Caco-2 (cell line): ENCODE measurements at regions not wholly inside any gene's neighbourhood (a gene's known extent, or its start where the extent isn't known, plus 50 kb on each side); places are given as distances from the start of the nearest gene placed in this dataset.

Source experiments
- BruUV-seq: library from RNA; stranded (reverse); fragments of 400-500 nt; replicated peaks from 2 replicates; lab custom pipeline; 2021; lab: Mats Ljungman, UMichigan
- CTCF ChIA-PET: fragments of 300-600 bp; sonication (Branson Sonifier 250); formaldehyde crosslinking; loops from one replicate; lab custom pipeline; 2022; ENCODE audit warnings: antibody characterized with exemption; lab: Charles Lee
- POLR2A ChIA-PET: fragments of 300-600 bp; sonication (Branson Sonifier 250); formaldehyde crosslinking; loops from one replicate; lab custom pipeline; 2022; ENCODE audit warnings: antibody characterized with exemption; lab: Charles Lee
- DNase-seq, 2 experiments: peaks; one replicate each; pipeline versions ENCODE4 v3.0.0 to v3.0.0-alpha.2; 2020 to 2022
- H3K27me3 ChIP-seq: replicated peaks from 2 replicates; pipeline ENCODE4 v1.6.0; 2011; ENCODE audit warnings: low read length; ENCODE audit not compliant: control insufficient read depth, insufficient read depth
- H3K36me3 ChIP-seq: 2 replicates; pipeline ENCODE4 v1.5.1; 2011; ENCODE audit warnings: low read length; ENCODE audit not compliant: control insufficient read depth, insufficient read depth
- H3K4me1 ChIP-seq: fragments of 250-450 bp; sonication (Bioruptor Pico); 2 replicates; pipeline ENCODE4 v1.5.1; 2020; ENCODE audit warnings: mild to moderate bottlenecking
- H3K4me3 ChIP-seq: 2 replicates; pipeline ENCODE4 v1.5.1; 2011; ENCODE audit warnings: low read depth, mild to moderate bottlenecking, control low read depth, low read length
- H3K9me3 ChIP-seq: fragments of 250-450 bp; sonication (Bioruptor Pico); 2 replicates; pipeline ENCODE4 v1.5.1; 2020; ENCODE audit warnings: mild to moderate bottlenecking, moderate library complexity
- H3K27ac Mint-ChIP-seq: one replicate; pipeline ENCODE4 v1.8.0; 2022; ENCODE audit warnings: mixed read lengths; ENCODE audit not compliant: unreplicated experiment
- H3K27me3 Mint-ChIP-seq: one replicate; pipeline ENCODE4 v1.8.0; 2022; ENCODE audit warnings: mixed read lengths; ENCODE audit not compliant: insufficient read depth, unreplicated experiment
- H3K36me3 Mint-ChIP-seq: one replicate; pipeline ENCODE4 v1.8.0; 2022; ENCODE audit warnings: mild to moderate bottlenecking, mixed read lengths; ENCODE audit not compliant: insufficient read depth, unreplicated experiment
- H3K4me1 Mint-ChIP-seq: one replicate; pipeline ENCODE4 v1.8.0; 2022; ENCODE audit warnings: low read depth, mixed read lengths; ENCODE audit not compliant: unreplicated experiment
- H3K4me3 Mint-ChIP-seq: one replicate; pipeline ENCODE4 v1.8.0; 2022; ENCODE audit warnings: mild to moderate bottlenecking, moderate library complexity, mixed read lengths; ENCODE audit not compliant: unreplicated experiment
- H3K9me3 Mint-ChIP-seq: one replicate; pipeline ENCODE4 v1.8.0; 2022; ENCODE audit warnings: mixed read lengths; ENCODE audit not compliant: unreplicated experiment
- CTCF ChIP-seq, 2 experiments: fragments of 200-600 bp in 1 of 2; IDR thresholded peaks; 1 replicate in 1 of 2; 2 replicates in 1 of 2; pipeline versions ENCODE4 v1.5.1 to v1.8.0; 2011 to 2022; ENCODE audit warnings: antibody characterized with exemption in 1 of 2, control low read depth in 1 of 2, inconsistent platforms in 1 of 2, low read depth in 1 of 2, low read length in 1 of 2, mild to moderate bottlenecking in 1 of 2, moderate library complexity in 1 of 2; ENCODE audit not compliant: insufficient read depth in 1 of 2, severe bottlenecking in 1 of 2, unreplicated experiment in 1 of 2
- intact Hi-C: fragments of 100-400 bp; cut with micrococcal nuclease; formaldehyde crosslinking; loops from one replicate; pipeline ENCODE4 v1.10.0; 2022; ENCODE audit not compliant: unreplicated experiment

- no peaks in the 10 kb centered on the region for H3K27me3 ChIP-seq
- ChIA-PET POLR2A (no interaction called here), CTCF (no interaction called here)
- DNase-seq: no peak
- intact Hi-C loops: no loop called here
- no peak overlapping the region for H3K4me3 Mint-ChIP-seq
- no peak for TF ChIP-seq CTCF (IDR thresholded peaks at IDR 0.05; ENCODE audit: insufficient read depth in 1 of 2, low read depth in 1 of 2, low read length in 1 of 2, severe bottlenecking in 1 of 2, unreplicated experiment in 1 of 2)
- no peak overlapping the region for H3K4me3 ChIP-seq
- H3K27me3 Mint-ChIP-seq: no peaks in the 10 kb centered on the region
- H3K36me3 ChIP-seq: no peaks in the 10 kb centered on the region
- no TSS peak for BruUV-seq
- peaks cover 5% of the 10 kb centered on the region for H3K4me1 Mint-ChIP-seq
- H3K9me3 ChIP-seq: no peaks in the 10 kb centered on the region
- peaks cover 6% of the 10 kb centered on the region; the same call in 1 of the 2 replicates for H3K4me1 ChIP-seq
- H3K36me3 Mint-ChIP-seq: no peaks in the 10 kb centered on the region
- no peak overlapping the region for H3K27ac Mint-ChIP-seq
- no peaks in the 10 kb centered on the region for H3K9me3 Mint-ChIP-seq
Observed at GRCh38 chr6:6920987-6921313, 186.8 kb upstream of the RREB1 start.

GRCh38 chr6:6922166-6922565 lies 185.6 kb upstream of the RREB1 start:
- H3K4me1 ChIP-seq: peaks cover 6% of the 10 kb centered on the region; the same call in 1 of the 2 replicates
- ChIA-PET CTCF (no interaction called here), POLR2A (no interaction called here)
- H3K36me3 ChIP-seq: no peaks in the 10 kb centered on the region
- no peaks in the 10 kb centered on the region for H3K27me3 ChIP-seq
- intact Hi-C loops: no loop called here
- Mint-ChIP-seq H3K4me1 (no peaks in the 10 kb centered on the region), H3K36me3 (no peaks in the 10 kb centered on the region), H3K27ac (no peak overlapping the region), H3K4me3 (no peak overlapping the region), H3K27me3 (no peaks in the 10 kb centered on the region), H3K9me3 (no peaks in the 10 kb centered on the region)
- TF ChIP-seq CTCF (IDR thresholded peaks at IDR 0.05; ENCODE audit: insufficient read depth in 1 of 2, low read depth in 1 of 2, low read length in 1 of 2, severe bottlenecking in 1 of 2, unreplicated experiment in 1 of 2): no peak
- no peak overlapping the region for H3K4me3 ChIP-seq
- no peaks in the 10 kb centered on the region for H3K9me3 ChIP-seq
- DNase-seq: no peak
- no TSS peak for BruUV-seq

- no peaks in the 10 kb centered on the region for H3K27me3 Mint-ChIP-seq
- H3K36me3 ChIP-seq: no peaks in the 10 kb centered on the region
- ChIA-PET POLR2A (no interaction called here), CTCF (no interaction called here)
- no peaks in the 10 kb centered on the region for H3K4me1 Mint-ChIP-seq
- no peaks in the 10 kb centered on the region for H3K9me3 Mint-ChIP-seq
- H3K27ac Mint-ChIP-seq: no peak overlapping the region
- DNase-seq: no peak
- H3K4me3 ChIP-seq: no peak overlapping the region
- no TSS peak for BruUV-seq
- no peak overlapping the region for H3K4me3 Mint-ChIP-seq
- H3K36me3 Mint-ChIP-seq: no peaks in the 10 kb centered on the region
- H3K4me1 ChIP-seq: peaks cover 6% of the 10 kb centered on the region; the same call in 1 of the 2 replicates
- intact Hi-C loops: no loop called here
- no peaks in the 10 kb centered on the region for H3K9me3 ChIP-seq
- no peaks in the 10 kb centered on the region for H3K27me3 ChIP-seq
- TF ChIP-seq CTCF (IDR thresholded peaks at IDR 0.05; ENCODE audit: insufficient read depth in 1 of 2, low read depth in 1 of 2, low read length in 1 of 2, severe bottlenecking in 1 of 2, unreplicated experiment in 1 of 2): no peak
Observed at GRCh38 chr6:6923605-6924004, 184.2 kb upstream of the RREB1 start.
